HG03469 (cell line): ENCODE measurements at regions not wholly inside any gene's neighbourhood (a gene's known extent, or its start where the extent isn't known, plus 50 kb on each side); places are given as distances from the start of the nearest gene placed in this dataset.
"Not testable (repeated sequence)": the region's sequence is repeated elsewhere in the genome, so short reads cannot be mapped to it uniquely, and the experiment has no call there.

Experiments
- ATAC-seq: cut with Tn5 transposase; IDR thresholded peaks from one replicate; pipeline ENCODE4 v1.9.1; 2021; ENCODE audit warnings: mild to moderate bottlenecking, moderate library complexity, moderate number of reproducible peaks; ENCODE audit not compliant: unreplicated experiment

GRCh38 chr1:121001090-121001726 is 111.6 kb downstream of the PPIAL4A start:
- not testable (repeated sequence) for ATAC-seq

GRCh38 chr1:121003230-121003629 is 113.7 kb downstream of the PPIAL4A start:
- ATAC-seq: not testable (repeated sequence)

GRCh38 chr1:121006826-121007225 is 117.3 kb downstream of the PPIAL4A start:
- not testable (repeated sequence) for ATAC-seq

- not testable (repeated sequence) for ATAC-seq
Observed at GRCh38 chr1:121007755-121008154, 118.2 kb downstream of the PPIAL4A start.

- not testable (repeated sequence) for ATAC-seq
Observed at GRCh38 chr1:121008512-121009215, 119.1 kb downstream of the PPIAL4A start.

GRCh38 chr1:121009216-121010057 is 119.9 kb downstream of the PPIAL4A start:
- not testable (repeated sequence) for ATAC-seq

GRCh38 chr1:121010141-121010540 is 120.6 kb downstream of the PPIAL4A start:
- not testable (repeated sequence) for ATAC-seq

GRCh38 chr1:121013181-121013580 is 123.6 kb downstream of the PPIAL4A start:
- ATAC-seq: not testable (repeated sequence)

- ATAC-seq: not testable (repeated sequence)
Observed at GRCh38 chr1:121016182-121017028, 126.8 kb downstream of the PPIAL4A start.

- not testable (repeated sequence) for ATAC-seq
Observed at GRCh38 chr1:121019715-121020349, 130.3 kb downstream of the PPIAL4A start.

GRCh38 chr1:121020350-121021236 is 131.0 kb downstream of the PPIAL4A start:
- ATAC-seq: not testable (repeated sequence)

GRCh38 chr1:121021716-121022115 is 132.1 kb downstream of the PPIAL4A start:
- not testable (repeated sequence) for ATAC-seq

GRCh38 chr1:121032878-121033494 is 143.4 kb downstream of the PPIAL4A start:
- ATAC-seq: not testable (repeated sequence)

- ATAC-seq: not testable (repeated sequence)
Observed at GRCh38 chr1:121036792-121037191, 147.2 kb downstream of the PPIAL4A start.

GRCh38 chr1:121040974-121041373 is 143.2 kb downstream of the FAM72B start:
- not testable (repeated sequence) for ATAC-seq

GRCh38 chr1:121041497-121041896 is 142.6 kb downstream of the FAM72B start:
- ATAC-seq: not testable (repeated sequence)

GRCh38 chr1:121042882-121043281 is 141.3 kb downstream of the FAM72B start:
- ATAC-seq: not testable (repeated sequence)

- not testable (repeated sequence) for ATAC-seq
Observed at GRCh38 chr1:121048293-121048752, 135.8 kb downstream of the FAM72B start.
